Peyer's patch (tissue), 4 donors: ENCODE measurements at regions not wholly inside any gene's neighbourhood (a gene's known extent, or its start where the extent isn't known, plus 50 kb on each side); places are given as distances from the start of the nearest gene placed in this dataset.

Source experiments
- POLR2A ChIP-seq, 2 donors: fragments of 450-650 bp; IDR thresholded peaks; one replicate each; pipeline ENCODE4 v1.5.1; 2017; ENCODE audit warnings: antibody characterized with exemption in 2 of 2, mild to moderate bottlenecking in 2 of 2, moderate library complexity in 2 of 2
- TF ChIP-seq, protein P1 (sequence below), 6 experiments: fragments of 450-650 bp in 4 of 6; fragments of 200-600 bp in 2 of 6; sonication (generic) in 1 of 6; IDR thresholded peaks; one replicate each; pipeline ENCODE4 v1.5.1; 2017 to 2019; ENCODE audit warnings: antibody characterized with exemption in 6 of 6, mild to moderate bottlenecking in 3 of 6, moderate library complexity in 1 of 6

DNA sequence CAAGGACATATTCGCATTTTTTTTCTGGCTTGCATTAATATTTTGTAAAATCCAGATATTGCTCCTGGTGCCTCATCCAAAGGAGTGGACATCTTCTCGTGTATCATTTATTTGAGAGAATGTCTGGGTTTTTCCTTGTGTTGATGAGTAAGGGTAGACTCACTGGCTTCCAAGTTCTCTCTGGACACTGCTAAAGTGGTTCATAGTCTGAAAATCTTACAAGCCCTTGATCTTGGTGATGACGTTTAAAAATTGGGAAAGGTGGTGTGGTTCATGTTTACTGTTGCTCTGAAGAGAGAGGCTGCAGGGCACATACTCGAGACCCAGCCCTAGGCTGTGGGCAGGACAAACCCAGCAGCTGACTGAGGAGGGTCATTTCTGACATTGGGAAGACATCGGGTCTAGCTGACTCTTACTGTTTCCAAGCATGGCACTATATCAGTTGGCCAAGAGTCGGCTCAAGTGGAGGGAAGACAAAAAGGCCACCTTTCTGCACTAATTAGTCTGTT lies 296.2 kb downstream of the LMX1A start:
- TF ChIP-seq, protein P1, sequence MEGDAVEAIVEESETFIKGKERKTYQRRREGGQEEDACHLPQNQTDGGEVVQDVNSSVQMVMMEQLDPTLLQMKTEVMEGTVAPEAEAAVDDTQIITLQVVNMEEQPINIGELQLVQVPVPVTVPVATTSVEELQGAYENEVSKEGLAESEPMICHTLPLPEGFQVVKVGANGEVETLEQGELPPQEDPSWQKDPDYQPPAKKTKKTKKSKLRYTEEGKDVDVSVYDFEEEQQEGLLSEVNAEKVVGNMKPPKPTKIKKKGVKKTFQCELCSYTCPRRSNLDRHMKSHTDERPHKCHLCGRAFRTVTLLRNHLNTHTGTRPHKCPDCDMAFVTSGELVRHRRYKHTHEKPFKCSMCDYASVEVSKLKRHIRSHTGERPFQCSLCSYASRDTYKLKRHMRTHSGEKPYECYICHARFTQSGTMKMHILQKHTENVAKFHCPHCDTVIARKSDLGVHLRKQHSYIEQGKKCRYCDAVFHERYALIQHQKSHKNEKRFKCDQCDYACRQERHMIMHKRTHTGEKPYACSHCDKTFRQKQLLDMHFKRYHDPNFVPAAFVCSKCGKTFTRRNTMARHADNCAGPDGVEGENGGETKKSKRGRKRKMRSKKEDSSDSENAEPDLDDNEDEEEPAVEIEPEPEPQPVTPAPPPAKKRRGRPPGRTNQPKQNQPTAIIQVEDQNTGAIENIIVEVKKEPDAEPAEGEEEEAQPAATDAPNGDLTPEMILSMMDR (IDR thresholded peaks at IDR 0.05) = no peak
- no peak for TF ChIP-seq POLR2A (IDR thresholded peaks at IDR 0.05)
